HG03565 (cell line): ENCODE measurements at regions not wholly inside any gene's neighbourhood (a gene's known extent, or its start where the extent isn't known, plus 50 kb on each side); places are given as distances from the start of the nearest gene placed in this dataset.

Experiments
- ATAC-seq: cut with Tn5 transposase; IDR thresholded peaks from one replicate; pipeline ENCODE4 v1.9.1; 2021; ENCODE audit warnings: mild to moderate bottlenecking, moderate library complexity; ENCODE audit not compliant: unreplicated experiment

DNA sequence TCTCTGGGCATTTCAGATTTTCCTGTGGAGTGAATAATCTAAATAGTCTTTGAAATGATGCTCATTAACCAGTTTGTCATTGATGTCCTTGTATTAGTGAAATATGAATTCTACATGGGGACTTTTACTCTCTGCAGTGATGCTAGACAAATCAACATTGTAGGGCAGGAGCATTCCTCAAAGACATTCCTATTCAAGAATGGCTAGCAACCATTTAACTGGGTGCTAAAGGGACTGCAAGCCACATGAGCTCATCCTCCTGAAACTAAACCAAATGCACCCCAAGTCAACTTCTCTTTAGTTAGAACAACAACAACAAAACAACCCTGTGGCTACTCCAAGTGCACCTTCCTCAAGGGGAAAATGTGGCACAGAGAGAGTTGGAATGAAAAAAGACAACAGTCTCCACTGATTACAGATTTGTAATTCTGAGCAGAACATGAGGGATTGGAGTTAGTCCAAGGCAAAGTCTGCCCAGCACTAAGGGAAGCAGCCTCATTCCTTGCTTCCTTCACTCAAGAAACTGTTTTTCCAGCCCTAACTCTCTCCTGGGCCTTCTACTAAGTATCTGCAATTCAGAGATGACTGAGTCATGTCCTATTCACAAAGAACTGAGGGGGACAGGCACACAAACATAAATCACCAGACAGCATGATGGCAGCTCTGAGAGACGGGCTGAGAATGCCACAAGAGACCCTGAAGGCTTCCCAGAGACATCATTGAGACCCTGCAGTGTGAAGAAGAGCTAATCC, 82.0 kb upstream of the WWC1 start:
- ATAC-seq: no peak

- ATAC-seq: no peak
Measured at GRCh38 chr5:168209997-168210396, 81.4 kb upstream of the WWC1 start.

DNA sequence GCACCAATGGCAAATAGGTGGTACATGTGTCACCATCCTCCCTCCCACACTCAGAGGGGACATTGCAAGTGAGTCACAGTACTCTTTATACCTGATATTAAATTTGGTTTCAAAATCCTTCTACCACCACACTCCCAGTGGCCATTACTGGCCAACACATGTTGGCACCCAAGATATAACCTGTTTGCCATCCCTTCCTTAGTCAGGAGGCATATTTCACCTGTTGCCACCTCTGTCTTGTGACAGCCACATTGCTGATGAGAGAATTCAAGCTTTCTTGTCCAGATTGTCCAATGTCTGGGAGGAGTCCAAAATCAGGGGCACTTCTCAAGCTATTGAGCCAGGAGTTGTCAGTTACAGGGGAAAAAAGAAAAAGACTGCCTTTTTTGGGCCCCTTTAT, 80.2 kb upstream of the WWC1 start:
- no peak for ATAC-seq

DNA sequence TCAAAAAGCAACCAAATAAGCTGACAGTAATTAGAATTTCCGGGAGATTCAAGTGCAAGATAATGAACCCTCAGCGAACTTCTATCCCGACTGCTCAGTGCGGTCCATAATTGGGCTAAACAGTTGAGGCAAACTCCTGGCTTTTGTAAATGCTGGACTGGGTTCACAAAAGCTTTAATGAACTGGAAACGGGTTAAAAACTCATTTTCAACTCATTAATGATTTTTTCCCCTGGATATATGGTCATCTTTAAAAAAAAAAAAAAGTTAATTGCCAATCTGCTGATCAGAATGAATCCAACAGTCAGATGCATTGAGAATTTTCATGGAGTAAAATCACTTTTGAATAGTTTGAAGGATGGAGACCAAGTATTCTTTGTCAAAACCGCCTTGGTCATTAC, 79.5 kb upstream of the WWC1 start:
- no peak for ATAC-seq

GRCh38 chr5:168214071-168214470, 77.4 kb upstream of the WWC1 start:
- peak; percentile 45 for ATAC-seq

GRCh38 chr5:168214886-168215285, 76.6 kb upstream of the WWC1 start:
- no peak for ATAC-seq

- no peak for ATAC-seq
Measured at GRCh38 chr5:168215646-168216045, 75.8 kb upstream of the WWC1 start.

DNA sequence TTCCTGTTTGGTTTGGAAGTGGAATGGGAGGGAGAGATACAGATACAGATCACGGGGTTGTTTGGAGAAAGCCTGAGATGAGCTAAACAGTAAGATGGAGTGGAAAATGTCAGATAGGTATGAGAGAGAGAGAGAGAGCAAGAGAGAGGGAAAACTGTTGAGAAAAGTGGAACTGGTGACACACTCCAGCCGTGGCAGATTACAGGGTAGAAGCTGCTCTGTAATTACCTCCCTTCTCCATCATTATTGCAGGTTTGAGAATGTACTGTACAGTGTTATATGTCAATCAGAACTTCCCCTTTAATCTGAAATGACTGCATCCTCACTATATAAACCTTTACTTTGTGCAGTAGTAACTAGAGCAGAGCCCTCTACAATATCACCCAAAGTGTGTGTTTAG, 74.5 kb upstream of the WWC1 start:
- ATAC-seq: no peak

DNA sequence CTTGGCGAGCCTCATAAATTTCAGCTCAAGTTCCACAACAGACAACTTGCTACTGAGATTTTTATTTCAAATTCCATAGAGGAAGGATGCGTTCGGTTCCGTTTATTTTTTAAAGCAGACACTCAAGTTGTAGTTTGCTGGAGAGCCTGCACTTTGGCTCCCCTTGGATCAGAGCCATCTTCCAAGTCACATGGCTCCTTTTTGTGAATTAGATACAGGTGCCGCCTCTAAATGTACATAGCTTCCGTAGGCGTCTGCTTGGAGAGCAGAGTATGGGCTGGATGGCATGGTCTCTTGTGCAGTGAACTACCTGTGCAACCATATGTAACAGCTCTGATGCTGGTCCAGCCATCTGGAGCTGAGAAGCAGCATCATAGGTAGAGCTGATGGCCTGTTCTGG, 73.9 kb upstream of the WWC1 start:
- no peak for ATAC-seq

- ATAC-seq: no peak
Measured at GRCh38 chr5:168218746-168219145, 72.7 kb upstream of the WWC1 start.

- ATAC-seq: peak; percentile 85
Measured at GRCh38 chr5:168219515-168220410, 71.7 kb upstream of the WWC1 start.

- ATAC-seq: no peak
Measured at GRCh38 chr5:168224085-168224484, 67.4 kb upstream of the WWC1 start.

- no peak for ATAC-seq
Measured at GRCh38 chr5:168226012-168226411, 65.4 kb upstream of the WWC1 start.

DNA sequence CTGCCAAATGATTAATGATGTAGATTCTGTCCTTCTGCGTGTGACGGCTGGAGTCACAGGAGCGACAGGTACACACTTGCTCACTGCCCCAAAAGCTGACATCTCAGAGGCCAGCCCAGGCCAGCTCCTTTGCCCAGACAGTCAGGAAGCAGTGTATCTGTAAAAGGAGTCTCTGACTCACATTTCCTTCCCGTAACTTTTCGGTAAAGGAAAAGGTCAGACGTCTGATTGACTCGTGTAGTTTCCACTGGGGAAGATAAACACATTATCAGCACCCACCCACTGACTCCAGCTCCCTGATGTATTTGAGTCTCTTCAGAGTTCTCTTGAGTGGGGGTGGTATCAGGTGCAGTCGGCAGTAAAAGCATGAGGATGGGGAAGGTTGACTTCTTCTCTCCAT, 64.4 kb upstream of the WWC1 start:
- ATAC-seq: no peak

- ATAC-seq: peak; percentile 100
Measured at GRCh38 chr5:168227973-168228615, 63.4 kb upstream of the WWC1 start.

GRCh38 chr5:168228668-168229067, 62.8 kb upstream of the WWC1 start:
- no peak for ATAC-seq

DNA sequence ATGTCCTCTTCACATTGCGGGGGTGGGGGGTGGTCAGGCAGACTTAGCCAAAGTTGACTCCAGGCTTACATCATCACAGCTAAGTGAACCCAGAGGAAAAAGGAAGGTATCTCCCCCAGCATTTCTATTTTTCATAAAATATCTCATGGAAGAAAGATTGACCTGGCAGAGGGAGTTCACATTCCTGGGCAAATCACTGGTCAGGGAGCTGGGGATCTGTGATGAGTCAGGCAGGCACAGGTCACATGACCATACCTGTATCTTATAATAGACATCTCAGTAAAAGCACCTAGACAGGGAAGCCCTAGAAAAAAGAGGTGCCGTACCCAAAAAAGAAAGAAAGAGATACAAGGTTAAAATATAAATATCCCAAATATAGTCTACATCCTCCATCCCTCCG, 57.3 kb upstream of the WWC1 start:
- no peak for ATAC-seq

- no peak for ATAC-seq
Measured at GRCh38 chr5:168238463-168238862, 53.0 kb upstream of the WWC1 start.

DNA sequence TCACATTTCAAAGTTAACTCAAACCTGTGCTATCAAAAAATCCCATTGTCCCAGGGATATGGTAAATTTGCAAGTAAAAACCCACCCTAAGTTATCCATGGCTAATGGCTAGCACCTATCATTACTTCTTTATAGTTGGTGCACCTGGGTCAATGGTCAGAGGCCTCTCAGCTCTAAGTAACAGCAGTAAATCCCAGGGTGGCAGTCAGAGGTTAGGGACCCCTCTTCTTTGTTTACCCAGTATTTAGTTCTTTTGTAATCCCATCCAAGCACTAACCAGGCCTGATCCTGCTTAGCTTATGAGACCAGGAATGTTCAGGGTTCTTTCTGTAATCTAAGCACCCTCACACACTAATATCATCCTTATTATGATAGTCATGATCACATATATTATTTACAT, 52.1 kb upstream of the WWC1 start:
- ATAC-seq: no peak
